ENCODE measurements at regions not wholly inside any gene's neighbourhood (a gene's known extent, or its start where the extent isn't known, plus 50 kb on each side); places are given as distances from the start of the nearest gene placed in this dataset.

DNA sequence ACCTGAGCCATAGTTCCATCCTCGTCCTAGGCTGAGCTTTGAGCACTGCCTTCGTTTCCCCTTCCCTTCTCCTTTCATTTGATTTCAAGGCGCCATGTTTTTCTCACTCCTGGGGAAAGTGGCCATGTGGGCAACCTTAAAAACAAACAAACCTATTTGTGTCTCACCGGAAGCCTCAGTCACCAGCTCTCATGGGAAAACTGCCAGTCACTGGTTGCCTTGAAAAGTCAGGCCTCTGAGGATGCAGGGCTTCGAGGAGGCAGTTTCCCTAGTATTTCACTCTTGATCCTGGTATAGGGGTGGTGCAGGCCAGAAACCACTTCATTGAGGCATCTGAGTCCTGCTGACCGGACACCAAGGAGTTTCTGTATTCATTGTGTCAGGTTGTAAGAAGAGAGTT is 59.2 kb upstream of the TRIB2 start:
- Histone ChIP-seq H3K4me3 (no peak overlapping the region), H3K27ac (no peak overlapping the region), H3K27me3 (no peaks in the 10 kb centered on the region), H3K9me3 (no peaks in the 10 kb centered on the region), H3K36me3 (no peaks in the 10 kb centered on the region), H3K4me1 (peaks cover 19% of the 10 kb centered on the region)
- TF ChIP-seq EP300 (IDR thresholded peaks at IDR 0.05) (no peak), POLR2AphosphoS5 (IDR thresholded peaks at IDR 0.05) (no peak), POLR2A (IDR thresholded peaks at IDR 0.05) (no peak)
- TF ChIP-seq, protein P1, sequence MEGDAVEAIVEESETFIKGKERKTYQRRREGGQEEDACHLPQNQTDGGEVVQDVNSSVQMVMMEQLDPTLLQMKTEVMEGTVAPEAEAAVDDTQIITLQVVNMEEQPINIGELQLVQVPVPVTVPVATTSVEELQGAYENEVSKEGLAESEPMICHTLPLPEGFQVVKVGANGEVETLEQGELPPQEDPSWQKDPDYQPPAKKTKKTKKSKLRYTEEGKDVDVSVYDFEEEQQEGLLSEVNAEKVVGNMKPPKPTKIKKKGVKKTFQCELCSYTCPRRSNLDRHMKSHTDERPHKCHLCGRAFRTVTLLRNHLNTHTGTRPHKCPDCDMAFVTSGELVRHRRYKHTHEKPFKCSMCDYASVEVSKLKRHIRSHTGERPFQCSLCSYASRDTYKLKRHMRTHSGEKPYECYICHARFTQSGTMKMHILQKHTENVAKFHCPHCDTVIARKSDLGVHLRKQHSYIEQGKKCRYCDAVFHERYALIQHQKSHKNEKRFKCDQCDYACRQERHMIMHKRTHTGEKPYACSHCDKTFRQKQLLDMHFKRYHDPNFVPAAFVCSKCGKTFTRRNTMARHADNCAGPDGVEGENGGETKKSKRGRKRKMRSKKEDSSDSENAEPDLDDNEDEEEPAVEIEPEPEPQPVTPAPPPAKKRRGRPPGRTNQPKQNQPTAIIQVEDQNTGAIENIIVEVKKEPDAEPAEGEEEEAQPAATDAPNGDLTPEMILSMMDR (IDR thresholded peaks at IDR 0.05): no peak
- 79% methylated on average over 6 of the region's 6 CpGs for WGBS
- DNase-seq (ENCODE audit: low spot score in 2 of 2): no peak

DNA sequence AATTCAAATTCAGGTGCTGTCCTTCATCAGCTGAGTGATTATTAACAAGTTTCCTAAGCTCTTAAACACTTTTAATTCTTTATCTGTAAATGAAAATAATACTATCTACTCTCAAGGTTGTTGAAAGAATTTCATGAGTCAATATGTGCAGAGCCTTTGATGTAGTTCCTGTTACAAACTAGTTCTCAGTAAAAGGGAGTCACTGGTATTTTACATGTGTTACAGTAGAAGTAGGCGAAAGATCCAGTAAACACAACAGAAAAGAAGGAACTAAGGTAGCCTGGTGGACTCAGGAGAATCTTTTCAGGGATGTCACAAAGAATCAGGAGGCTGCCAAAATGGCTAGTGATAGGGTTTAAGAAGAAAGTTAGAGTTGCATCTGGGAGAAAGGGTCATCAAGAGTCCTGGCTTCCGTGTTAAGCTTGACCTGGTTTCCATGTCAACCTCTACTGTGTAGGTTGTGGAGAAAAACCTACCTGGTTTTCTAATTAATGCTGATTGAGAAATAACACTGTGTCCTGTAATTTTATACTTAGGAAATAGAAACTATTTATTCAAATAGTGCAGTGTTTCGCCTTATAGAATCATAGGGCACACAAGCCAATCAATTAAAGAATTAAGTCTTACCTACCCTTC is 58.3 kb upstream of the TRIB2 start:
- 96% methylated on average over 3 of the region's 3 CpGs for WGBS
- TF ChIP-seq EP300 (IDR thresholded peaks at IDR 0.05) (no peak), POLR2A (IDR thresholded peaks at IDR 0.05) (no peak), POLR2AphosphoS5 (IDR thresholded peaks at IDR 0.05) (no peak)
- TF ChIP-seq, protein P1 (IDR thresholded peaks at IDR 0.05): no peak
- Histone ChIP-seq H3K36me3 (no peaks in the 10 kb centered on the region), H3K9me3 (no peaks in the 10 kb centered on the region), H3K4me3 (no peak overlapping the region), H3K27me3 (no peaks in the 10 kb centered on the region), H3K4me1 (peaks cover 19% of the 10 kb centered on the region), H3K27ac (no peak overlapping the region)
- no peak for DNase-seq (ENCODE audit: low spot score in 2 of 2)

DNA sequence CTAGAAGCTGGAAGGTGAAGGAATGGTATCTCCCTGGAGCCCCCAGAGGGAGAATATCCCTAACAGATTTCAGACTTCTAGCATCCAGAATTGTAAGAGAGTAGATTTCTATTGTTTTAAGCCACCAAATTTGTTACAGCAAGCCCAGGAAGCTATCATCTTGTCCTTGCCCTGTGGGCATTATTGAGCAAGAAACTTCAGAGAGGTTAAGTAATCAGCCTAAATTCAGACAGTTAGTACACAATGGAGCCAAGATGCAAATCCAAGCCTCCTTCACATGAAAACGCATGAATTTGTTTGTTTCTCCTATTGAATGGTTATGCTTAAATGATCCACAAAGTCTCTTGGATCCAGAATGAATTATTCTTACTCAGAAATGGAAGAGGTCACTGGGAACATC is 55.2 kb upstream of the TRIB2 start:
- H3K36me3 ChIP-seq: no peaks in the 10 kb centered on the region
- no peak for DNase-seq (ENCODE audit: low spot score in 2 of 2)
- 44% methylated on average over 1 of the region's 1 CpG for WGBS
- no peak overlapping the region for H3K4me3 ChIP-seq
- peaks cover 1% of the 10 kb centered on the region for H3K9me3 ChIP-seq
- peaks cover under 1% of the 10 kb centered on the region for H3K27me3 ChIP-seq
- peaks cover 19% of the 10 kb centered on the region for H3K4me1 ChIP-seq
- H3K27ac ChIP-seq: no peak overlapping the region
- TF ChIP-seq POLR2AphosphoS5 (IDR thresholded peaks at IDR 0.05) (no peak), EP300 (IDR thresholded peaks at IDR 0.05) (no peak), POLR2A (IDR thresholded peaks at IDR 0.05) (no peak)
- TF ChIP-seq, protein P1 (IDR thresholded peaks at IDR 0.05): no peak

DNA sequence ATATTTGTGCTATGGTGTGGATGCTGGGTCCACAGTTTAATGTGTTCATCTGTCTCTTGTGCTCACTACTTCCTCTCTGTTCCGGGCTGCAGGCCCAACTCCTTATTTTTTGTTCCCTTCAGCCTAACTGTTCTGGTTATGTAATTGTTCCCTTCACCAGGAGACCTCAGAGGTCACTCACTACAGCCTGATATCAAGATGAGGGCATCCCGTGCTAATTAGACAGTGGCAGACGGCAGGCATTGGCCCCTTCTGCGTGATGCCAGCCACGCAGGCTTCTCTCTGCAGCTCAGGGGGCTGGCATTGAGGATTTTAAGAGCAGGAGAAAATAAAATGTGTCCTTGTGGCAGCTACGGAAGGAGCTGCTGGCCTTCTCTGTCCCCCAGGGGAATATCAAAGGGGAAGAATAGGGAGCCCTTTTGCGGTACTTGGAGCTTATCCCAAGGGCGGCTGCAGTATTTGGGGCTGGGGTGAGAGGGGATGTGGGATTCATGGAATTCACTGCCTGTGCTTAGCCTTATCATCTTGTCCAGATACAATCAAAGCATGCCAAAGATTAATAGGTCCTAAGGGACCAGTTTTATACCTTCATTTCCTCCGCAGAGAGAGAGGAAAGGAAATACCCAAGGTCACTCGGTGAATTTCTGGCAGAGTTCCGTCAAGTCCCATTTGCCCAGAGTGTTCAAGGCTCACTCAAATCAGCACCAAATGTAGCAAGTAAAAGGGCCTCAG is 53.3 kb upstream of the TRIB2 start:
- TF ChIP-seq, protein P1 (IDR thresholded peaks at IDR 0.05): no peak
- TF ChIP-seq POLR2A (IDR thresholded peaks at IDR 0.05) (no peak), EP300 (IDR thresholded peaks at IDR 0.05) (no peak), POLR2AphosphoS5 (IDR thresholded peaks at IDR 0.05) (no peak)
- H3K4me1 ChIP-seq: peaks cover 19% of the 10 kb centered on the region
- no peak overlapping the region for H3K27ac ChIP-seq
- H3K4me3 ChIP-seq: no peak overlapping the region
- peaks cover 10% of the 10 kb centered on the region for H3K27me3 ChIP-seq
- DNase-seq (ENCODE audit: low spot score in 2 of 2): no peak
- peaks cover 5% of the 10 kb centered on the region for H3K9me3 ChIP-seq
- H3K36me3 ChIP-seq: no peaks in the 10 kb centered on the region
- WGBS: 73% methylated on average over 11 of the region's 11 CpGs

DNA sequence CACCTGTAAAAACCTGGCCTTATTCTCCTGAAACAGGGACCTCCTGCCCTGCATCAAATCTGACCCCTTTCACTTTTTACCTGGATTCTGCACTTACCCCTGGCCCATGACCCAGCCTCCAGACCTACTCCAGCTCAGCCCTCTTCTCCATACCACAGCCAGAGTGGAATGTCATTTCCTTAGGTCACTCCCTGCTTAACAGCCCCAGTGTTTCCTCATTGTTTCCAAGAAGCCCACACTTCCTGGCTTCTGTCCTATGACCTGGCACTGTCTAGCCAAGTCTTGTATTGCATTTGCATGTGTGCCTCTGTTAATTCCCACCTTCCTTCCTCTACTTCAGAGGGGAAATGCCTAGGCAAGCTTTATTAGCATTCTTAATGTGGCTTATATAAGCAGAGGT is 51.4 kb upstream of the TRIB2 start:
- no peaks in the 10 kb centered on the region for H3K36me3 ChIP-seq
- DNase-seq (ENCODE audit: low spot score in 2 of 2): no peak

More for the DNA sequence above, 51.4 kb upstream of the TRIB2 start:
- Histone ChIP-seq H3K9me3 (peaks cover 5% of the 10 kb centered on the region), H3K27ac (no peak overlapping the region), H3K4me1 (peaks cover 15% of the 10 kb centered on the region), H3K27me3 (peaks cover 10% of the 10 kb centered on the region), H3K4me3 (no peak overlapping the region)
- TF ChIP-seq POLR2AphosphoS5 (IDR thresholded peaks at IDR 0.05) (no peak), EP300 (IDR thresholded peaks at IDR 0.05) (no peak), POLR2A (IDR thresholded peaks at IDR 0.05) (no peak)
- TF ChIP-seq, protein P1 (IDR thresholded peaks at IDR 0.05): no peak

All from suprapubic skin (tissue), 4 donors.